DLD1 (cell line): ENCODE measurements at regions not wholly inside any gene's neighbourhood (a gene's known extent, or its start where the extent isn't known, plus 50 kb on each side); places are given as distances from the start of the nearest gene placed in this dataset.
"Not testable (repeated sequence)": the region's sequence is repeated elsewhere in the genome, so short reads cannot be mapped to it uniquely, and the experiment has no call there.

ENCODE experiments used
- in situ Hi-C: cut with HindIII; loops from 2 replicates; pipeline ENCODE4 v1.10.0; 2017; ENCODE audit warnings: low sequenced_read_pairs

GRCh38 chr14:38723277-38723676 lies 379.8 kb downstream of the SEC23A start:
- in situ Hi-C loops = loop anchor here (25.0 kb wide), 1 partner anchor 139 kb away; no protein-coding TSS in a partner anchor

DNA sequence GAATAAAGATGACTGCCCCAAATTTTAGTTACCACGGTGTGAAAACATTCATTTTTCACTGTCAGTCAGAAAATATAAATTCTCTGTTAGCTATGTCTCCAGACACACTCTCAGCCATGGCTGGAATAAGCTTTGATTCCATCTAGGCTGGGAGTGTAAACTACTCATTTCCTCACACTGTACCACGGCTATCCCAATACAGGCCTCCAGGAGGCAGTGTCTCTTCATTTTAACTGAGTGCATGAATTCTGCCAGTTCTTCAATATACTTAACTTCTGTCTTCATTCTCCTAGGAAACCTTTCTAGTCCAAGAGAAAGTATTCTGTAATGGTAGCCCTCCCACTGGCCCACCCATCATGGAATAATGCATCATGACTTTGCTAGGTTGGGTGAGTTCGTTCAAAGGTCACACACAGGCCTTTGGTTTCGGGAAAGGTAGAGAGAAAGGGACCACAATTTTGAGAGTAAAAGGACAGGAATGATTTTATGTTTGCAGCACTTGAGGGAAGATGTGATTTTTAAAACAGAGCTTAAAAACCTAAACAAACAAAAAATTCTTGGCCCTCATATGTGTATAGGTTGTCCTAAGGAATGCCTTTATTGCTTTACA lies 381.1 kb downstream of the SEC23A start:
- in situ Hi-C loops = loop anchor here (25.0 kb wide), 1 partner anchor 140 kb away; no protein-coding TSS in a partner anchor

DNA sequence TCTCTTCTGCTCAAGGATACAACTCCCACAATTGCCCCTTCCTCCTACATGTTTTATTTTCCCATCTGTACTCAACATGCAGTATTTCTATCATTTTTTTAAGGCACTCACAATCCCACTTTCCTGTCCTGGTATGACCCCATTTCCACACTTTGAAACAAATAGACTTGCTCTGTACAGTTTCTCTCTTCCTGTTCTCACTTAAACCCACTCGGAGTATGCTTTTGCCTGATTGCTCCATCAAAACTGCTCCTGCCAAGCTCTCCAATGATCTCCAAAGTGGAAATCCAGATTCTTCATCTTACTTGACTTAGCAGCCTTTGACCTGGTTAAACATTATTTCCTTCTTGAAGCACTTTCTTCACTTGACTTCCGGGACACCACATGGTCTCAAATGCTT lies 384.5 kb downstream of the SEC23A start:
- in situ Hi-C loops = loop anchor here (25.0 kb wide), 1 partner anchor 144 kb away; no protein-coding TSS in a partner anchor

DNA sequence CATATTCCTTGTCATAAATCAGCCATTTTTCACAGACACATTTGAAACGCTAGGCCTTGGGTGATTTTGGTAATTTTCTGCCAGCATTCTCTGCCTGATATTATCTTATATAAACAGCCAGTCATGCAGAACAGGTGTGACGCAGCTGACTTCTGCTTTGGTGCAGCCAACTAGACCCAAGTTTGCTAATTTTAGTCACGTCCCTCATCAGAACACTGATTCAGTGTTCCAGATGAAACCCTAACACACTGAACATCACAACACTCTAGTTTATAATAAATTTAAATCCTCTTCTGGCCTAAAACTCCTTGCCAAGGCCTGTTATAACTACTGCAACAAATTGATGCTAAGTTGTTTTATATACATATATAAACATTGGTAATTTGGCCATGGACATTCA lies 386.1 kb downstream of the SEC23A start:
- in situ Hi-C loops = loop anchor here (25.0 kb wide), 1 partner anchor 145 kb away; no protein-coding TSS in a partner anchor

DNA sequence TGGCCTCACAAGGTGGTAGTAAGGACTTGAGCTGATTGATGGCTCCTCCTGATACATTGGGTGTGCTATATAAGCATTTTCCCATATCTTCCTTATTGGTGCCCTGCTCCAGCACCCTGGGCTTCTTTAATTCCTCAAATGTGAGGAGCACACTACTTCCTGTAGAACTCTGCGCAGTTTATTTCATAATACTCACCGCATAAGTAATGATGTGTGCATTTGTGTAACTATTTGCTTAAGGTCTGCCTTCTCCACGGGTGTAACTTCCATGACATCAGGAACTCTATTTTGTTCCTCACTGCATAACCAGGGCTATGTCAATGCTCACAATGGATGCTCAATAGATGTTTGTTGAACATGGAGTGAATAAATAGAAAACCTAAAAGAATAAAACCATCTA lies 392.2 kb downstream of the SEC23A start:
- in situ Hi-C loops = loop anchor here (25.0 kb wide), 1 partner anchor 151 kb away; no protein-coding TSS in a partner anchor

DNA sequence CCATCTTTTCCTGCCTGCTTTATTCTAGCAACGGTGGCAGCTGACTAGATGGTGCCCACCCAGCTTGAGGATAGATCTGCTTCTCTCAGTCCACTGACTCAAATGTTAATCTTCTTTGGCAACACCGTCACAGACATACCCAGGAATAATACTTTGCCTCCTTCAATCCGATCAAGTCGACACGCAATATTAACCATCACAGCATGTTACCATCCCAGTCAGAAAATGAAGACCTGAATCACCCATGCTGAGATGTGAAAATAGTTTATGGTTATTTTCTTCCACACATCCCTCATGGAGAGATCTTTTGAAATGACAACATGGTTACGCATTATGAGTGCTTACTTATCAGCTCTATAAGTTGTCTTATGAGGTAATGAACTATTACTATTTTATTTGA lies 392.8 kb downstream of the SEC23A start:
- in situ Hi-C loops = loop anchor here (25.0 kb wide), 1 partner anchor 152 kb away; no protein-coding TSS in a partner anchor

DNA sequence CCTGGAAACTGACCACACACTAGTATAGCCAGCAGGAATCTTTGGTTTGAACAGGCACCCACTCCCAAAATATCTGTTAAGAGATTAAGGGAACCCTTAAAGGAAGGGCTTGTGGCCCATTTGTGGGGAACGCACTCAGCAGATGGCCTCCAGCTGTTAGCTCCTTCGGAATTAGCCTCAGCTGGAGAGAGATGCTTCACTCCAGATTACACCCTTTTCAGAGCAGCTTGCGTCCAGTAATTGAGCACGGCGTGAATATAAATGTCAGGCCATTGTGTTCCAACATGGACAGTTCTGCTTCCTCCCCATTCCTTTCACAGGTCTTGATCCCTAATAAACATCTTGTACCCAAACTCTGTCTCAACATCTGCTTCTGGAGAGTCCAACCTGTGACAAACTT lies 397.8 kb downstream of the SEC23A start:
- in situ Hi-C loops = loop anchor here (25.0 kb wide), 1 partner anchor 157 kb away; no protein-coding TSS in a partner anchor

DNA sequence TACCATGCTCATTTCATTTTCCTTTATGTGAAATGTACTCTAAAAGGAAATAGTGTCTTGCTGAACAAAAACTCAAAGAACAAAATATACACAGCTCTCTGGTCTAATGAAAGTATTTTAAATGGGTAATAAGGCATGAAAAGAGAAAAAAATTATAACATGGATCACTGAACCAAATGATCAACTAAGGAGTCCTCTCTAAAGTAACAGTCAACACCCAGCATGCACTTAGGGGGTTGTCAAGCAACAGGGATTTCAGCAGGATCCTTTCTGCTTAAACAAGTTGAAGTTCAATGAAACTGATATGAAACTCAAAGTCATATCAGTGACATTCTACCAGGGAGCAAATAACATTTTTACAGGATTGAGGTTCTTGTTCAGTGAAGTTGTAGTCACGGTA lies 398.8 kb downstream of the SEC23A start:
- in situ Hi-C loops = loop anchor here (25.0 kb wide), 1 partner anchor 158 kb away; no protein-coding TSS in a partner anchor

DNA sequence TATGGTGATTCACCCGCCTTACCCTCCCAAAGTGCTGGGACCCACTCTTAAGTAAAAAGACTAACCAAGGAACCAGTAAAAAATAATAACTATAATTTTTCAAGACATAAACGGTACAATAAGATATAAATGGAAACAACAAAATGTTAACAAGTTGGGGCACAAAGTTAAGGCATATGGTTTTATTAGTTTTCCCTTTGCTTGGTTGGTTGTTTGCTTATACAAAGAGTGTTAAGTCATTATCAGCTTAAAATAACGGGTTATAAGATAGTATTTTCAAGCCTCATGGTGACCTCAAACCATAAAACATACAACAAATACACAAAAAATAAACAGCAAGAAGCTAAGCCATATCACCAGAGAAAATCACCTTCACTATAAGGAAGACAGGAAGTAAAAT lies 406.1 kb downstream of the SEC23A start:
- in situ Hi-C loops = no loop called here

GRCh38 chr14:38693423-38693822 lies 409.6 kb downstream of the SEC23A start:
- in situ Hi-C loops = no loop called here

GRCh38 chr14:38669027-38669426 lies 413.1 kb upstream of the CLEC14A start:
- in situ Hi-C loops = no loop called here

DNA sequence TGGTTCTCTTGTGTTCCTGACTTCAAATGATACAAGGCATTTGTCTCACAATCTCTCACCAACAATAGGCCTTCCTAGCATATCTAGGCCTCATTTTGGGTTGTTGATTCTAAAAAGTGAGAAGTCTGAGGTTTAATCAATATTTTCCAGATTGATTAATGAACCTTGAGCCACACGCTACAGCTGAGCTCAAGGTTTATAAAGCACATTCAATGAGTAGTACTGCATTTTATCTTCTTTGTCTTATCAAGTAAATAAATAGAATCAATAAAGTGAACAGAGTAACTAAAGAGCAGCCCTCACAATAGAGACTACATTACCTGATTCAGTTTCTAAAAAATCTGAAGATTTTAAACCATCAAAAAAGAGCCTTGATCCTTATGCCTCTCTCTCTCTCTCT lies 407.5 kb upstream of the CLEC14A start:
- in situ Hi-C loops = no loop called here

- in situ Hi-C loops = no loop called here
Measured at GRCh38 chr14:38662781-38663180, 406.9 kb upstream of the CLEC14A start.

DNA sequence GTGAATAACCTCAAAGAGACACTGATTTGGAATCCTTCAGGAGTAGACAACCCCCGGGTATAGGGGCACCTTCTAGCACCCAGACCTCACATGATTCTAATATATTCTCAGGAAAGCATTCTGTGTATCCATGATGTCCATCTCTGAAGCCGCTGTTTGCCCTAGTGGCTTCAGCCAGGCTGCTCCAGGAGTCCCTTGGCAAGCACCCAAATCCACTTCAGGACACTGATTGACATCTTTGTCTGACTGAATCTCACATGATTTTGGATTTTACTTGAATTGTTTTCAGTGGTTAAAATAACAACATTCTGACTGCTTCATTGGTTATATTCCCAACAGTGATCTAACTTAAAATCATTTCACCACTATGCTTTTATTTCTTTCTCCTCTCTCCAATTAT lies 390.5 kb upstream of the CLEC14A start:
- in situ Hi-C loops = no loop called here

DNA sequence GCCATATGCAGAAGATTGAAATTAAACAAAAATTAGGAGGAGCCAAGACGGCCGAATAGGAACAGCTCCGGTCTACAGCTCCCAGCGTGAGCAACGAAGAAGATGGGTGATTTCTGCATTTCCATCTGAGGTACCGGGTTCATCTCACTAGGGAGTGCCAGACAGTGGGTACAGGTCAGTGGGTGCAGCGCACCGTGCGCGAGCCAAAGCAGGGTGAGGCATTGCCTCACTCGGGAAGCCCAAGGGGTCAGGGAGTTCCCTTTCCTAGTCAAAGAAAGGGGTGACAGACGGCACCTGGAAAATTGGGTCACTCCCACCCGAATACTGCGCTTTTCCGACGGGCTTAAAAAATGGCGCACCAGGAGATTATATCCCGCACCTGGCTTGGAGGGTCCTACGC lies 379.0 kb upstream of the CLEC14A start:
- in situ Hi-C loops = not testable (repeated sequence)

DNA sequence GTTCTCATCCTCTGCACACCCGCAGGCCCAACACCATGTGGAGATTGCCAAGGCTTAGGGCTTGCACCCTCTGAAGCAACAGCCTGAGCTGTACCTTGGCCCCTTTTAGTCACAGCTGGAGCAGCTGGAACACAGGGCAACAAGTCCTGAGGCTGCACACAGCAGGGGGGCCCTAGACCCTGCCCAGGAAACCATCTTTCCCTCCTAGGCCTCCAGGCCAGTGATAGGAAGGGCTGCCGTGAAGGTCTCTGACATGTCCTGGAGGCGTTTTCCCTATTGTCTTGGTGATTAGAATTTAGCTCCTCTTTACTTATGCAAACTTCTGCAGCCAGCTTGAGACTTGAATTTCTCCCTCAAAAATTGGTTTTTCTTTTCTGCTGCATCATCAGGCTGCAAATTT lies 373.5 kb upstream of the CLEC14A start:
- in situ Hi-C loops = no loop called here

DNA sequence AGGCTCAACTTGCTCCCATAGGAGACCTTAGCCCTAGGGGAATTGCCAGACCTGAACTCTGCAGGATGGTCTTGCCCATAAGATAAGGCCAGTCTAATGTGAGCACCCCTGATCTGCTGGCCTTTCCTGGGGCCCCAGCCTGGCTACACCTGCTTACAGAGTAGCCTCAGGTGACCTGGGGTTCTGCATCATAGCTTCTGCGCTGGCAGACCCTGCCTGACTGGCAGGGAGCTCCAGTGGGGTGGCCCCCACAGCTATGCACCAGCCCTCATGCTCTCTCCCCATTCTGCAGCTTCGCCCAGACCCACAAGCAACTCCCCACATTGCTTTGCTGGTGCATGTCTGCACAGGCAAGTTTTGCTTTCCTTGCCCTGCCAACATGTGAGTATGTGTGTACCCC lies 371.3 kb upstream of the CLEC14A start:
- in situ Hi-C loops = no loop called here

GRCh38 chr14:38623661-38624060 lies 367.8 kb upstream of the CLEC14A start:
- in situ Hi-C loops = no loop called here

DNA sequence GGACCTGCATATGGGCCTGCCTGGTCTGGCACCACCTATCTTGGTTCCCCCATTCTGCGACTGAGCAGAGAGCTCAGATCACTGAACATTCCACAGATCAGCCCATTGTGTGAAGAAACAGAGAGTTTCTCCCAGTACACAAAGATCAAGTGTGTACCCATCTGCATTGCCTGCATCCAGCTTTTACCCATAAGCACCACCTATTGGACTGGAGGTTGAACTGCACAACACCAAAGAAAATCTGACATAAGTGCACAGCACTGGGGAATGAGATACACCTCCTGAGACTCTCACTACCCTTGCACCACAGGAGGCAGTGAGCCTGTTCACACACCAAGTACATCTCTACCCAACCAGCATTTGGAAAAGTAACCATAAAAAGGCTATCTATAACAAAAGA lies 362.6 kb upstream of the CLEC14A start:
- in situ Hi-C loops = no loop called here

DNA sequence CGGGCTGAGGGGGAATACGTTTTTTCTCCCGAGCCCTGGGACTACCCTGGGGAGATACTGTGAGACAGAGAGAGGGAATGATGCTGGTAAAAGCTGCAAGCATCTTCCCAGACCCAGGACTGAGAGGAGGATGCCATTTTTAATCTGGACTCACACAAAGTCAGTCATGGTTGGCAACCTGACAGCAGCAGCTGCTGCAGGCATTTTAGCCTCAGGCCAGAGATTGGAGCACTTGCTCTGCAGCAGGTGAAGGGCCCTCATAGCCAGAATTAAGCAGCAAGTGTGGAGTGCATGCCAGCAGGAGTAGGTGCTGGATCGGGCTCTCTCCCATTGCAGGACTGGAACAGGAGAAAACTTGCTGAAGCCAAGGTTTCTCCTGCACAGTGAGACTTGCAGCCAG lies 361.1 kb upstream of the CLEC14A start:
- in situ Hi-C loops = no loop called here

DNA sequence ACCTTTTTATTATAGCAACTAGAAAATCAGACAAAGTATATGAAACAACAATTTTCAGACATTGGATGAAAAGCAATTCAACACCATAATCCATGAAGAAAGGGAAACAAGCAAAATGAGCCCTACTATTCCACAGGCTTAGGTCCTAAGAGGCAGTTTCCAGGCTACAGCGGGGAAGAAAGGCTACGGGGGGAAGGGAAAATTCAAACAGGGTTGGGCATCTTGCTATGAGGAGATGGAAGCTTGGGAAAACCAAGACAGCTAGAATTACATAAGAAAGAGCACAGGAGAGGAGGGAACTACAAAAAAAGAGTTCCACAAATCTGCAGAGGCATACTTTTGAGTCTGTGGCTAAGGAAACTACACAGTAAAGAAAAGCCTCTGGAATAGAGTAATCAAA lies 356.0 kb upstream of the CLEC14A start:
- in situ Hi-C loops = no loop called here

GRCh38 chr14:38608244-38608643 lies 352.4 kb upstream of the CLEC14A start:
- in situ Hi-C loops = no loop called here
